ENCODE measurements at regions not wholly inside any gene's neighbourhood (a gene's known extent, or its start where the extent isn't known, plus 50 kb on each side); places are given as distances from the start of the nearest gene placed in this dataset.

GRCh38 chr3:151609491-151609890, 124.2 kb upstream of the AADACL2 start:
- TF ChIP-seq CTCF (IDR thresholded peaks at IDR 0.05; ENCODE audit: borderline replicate concordance, extremely low read depth, insufficient read depth) = no peak
- no peak overlapping the region for H3K9ac ChIP-seq (ENCODE audit: low read length in 3 of 3)
- no peaks in the 10 kb centered on the region for H3K4me1 ChIP-seq (ENCODE audit: control insufficient read depth in 2 of 3, insufficient read depth in 2 of 3, low read depth in 1 of 3, low read length in 3 of 3)
- H3K9me3 ChIP-seq (ENCODE audit: control insufficient read depth in 2 of 3, insufficient read depth in 1 of 3, low read length in 3 of 3) = peaks cover 0 to 4% (median 3%) of the 10 kb centered on the region in 3 donors
- H3K4me3 ChIP-seq (ENCODE audit: low read length in 3 of 3) = no peak overlapping the region
- intact Hi-C loops (cut with DNase I) = no loop called here
- DNase-seq (no peak), FAIRE-seq (no peak)
- H3K27ac ChIP-seq (ENCODE audit: low read depth in 2 of 2, low read length in 2 of 2) = no peak overlapping the region
- H3K27me3 ChIP-seq (ENCODE audit: control insufficient read depth, insufficient read depth, low read length) = no peaks in the 10 kb centered on the region
- H3K36me3 ChIP-seq (ENCODE audit: control insufficient read depth in 2 of 3, insufficient read depth in 3 of 3, low read length in 3 of 3) = no peaks in the 10 kb centered on the region

- DNase-seq (no peak), FAIRE-seq (no peak)
- Histone ChIP-seq H3K9ac (ENCODE audit: low read length in 3 of 3) (no peak overlapping the region), H3K27ac (ENCODE audit: low read depth in 2 of 2, low read length in 2 of 2) (no peak overlapping the region), H3K4me3 (ENCODE audit: low read length in 3 of 3) (no peak overlapping the region), H3K36me3 (ENCODE audit: control insufficient read depth in 2 of 3, insufficient read depth in 3 of 3, low read length in 3 of 3) (no peaks in the 10 kb centered on the region), H3K27me3 (ENCODE audit: control insufficient read depth, insufficient read depth, low read length) (no peaks in the 10 kb centered on the region), H3K9me3 (ENCODE audit: control insufficient read depth in 2 of 3, insufficient read depth in 1 of 3, low read length in 3 of 3) (no peaks in the 10 kb centered on the region), H3K4me1 (ENCODE audit: control insufficient read depth in 2 of 3, insufficient read depth in 2 of 3, low read depth in 1 of 3, low read length in 3 of 3) (no peaks in the 10 kb centered on the region)
- TF ChIP-seq CTCF (IDR thresholded peaks at IDR 0.05; ENCODE audit: borderline replicate concordance, extremely low read depth, insufficient read depth) = no peak
- intact Hi-C loops (cut with DNase I) = no loop called here
These were observed 128.8 kb upstream of the AADACL2 start for GRCh38 chr3:151604891-151605290.

GRCh38 chr3:151600783-151601182, 132.9 kb upstream of the AADACL2 start:
- intact Hi-C loops (cut with DNase I) = no loop called here
- Histone ChIP-seq H3K9ac (ENCODE audit: low read length in 3 of 3) (no peak overlapping the region), H3K27ac (ENCODE audit: low read depth in 2 of 2, low read length in 2 of 2) (no peak overlapping the region), H3K4me3 (ENCODE audit: low read length in 3 of 3) (no peak overlapping the region), H3K9me3 (ENCODE audit: control insufficient read depth in 2 of 3, insufficient read depth in 1 of 3, low read length in 3 of 3) (no peaks in the 10 kb centered on the region), H3K36me3 (ENCODE audit: control insufficient read depth in 2 of 3, insufficient read depth in 3 of 3, low read length in 3 of 3) (no peaks in the 10 kb centered on the region), H3K27me3 (ENCODE audit: control insufficient read depth, insufficient read depth, low read length) (no peaks in the 10 kb centered on the region), H3K4me1 (ENCODE audit: control insufficient read depth in 2 of 3, insufficient read depth in 2 of 3, low read depth in 1 of 3, low read length in 3 of 3) (no peaks in the 10 kb centered on the region)
- DNase-seq (no peak), FAIRE-seq (no peak)
- no peak for TF ChIP-seq CTCF (IDR thresholded peaks at IDR 0.05; ENCODE audit: borderline replicate concordance, extremely low read depth, insufficient read depth)

- Histone ChIP-seq H3K36me3 (ENCODE audit: control insufficient read depth in 2 of 3, insufficient read depth in 3 of 3, low read length in 3 of 3) (no peaks in the 10 kb centered on the region), H3K27me3 (ENCODE audit: control insufficient read depth, insufficient read depth, low read length) (no peaks in the 10 kb centered on the region), H3K4me3 (ENCODE audit: low read length in 3 of 3) (no peak overlapping the region), H3K9ac (ENCODE audit: low read length in 3 of 3) (no peak overlapping the region), H3K9me3 (ENCODE audit: control insufficient read depth in 2 of 3, insufficient read depth in 1 of 3, low read length in 3 of 3) (no peaks in the 10 kb centered on the region), H3K27ac (ENCODE audit: low read depth in 2 of 2, low read length in 2 of 2) (no peak overlapping the region), H3K4me1 (ENCODE audit: control insufficient read depth in 2 of 3, insufficient read depth in 2 of 3, low read depth in 1 of 3, low read length in 3 of 3) (no peaks in the 10 kb centered on the region)
- no peak for TF ChIP-seq CTCF (IDR thresholded peaks at IDR 0.05; ENCODE audit: borderline replicate concordance, extremely low read depth, insufficient read depth)
- intact Hi-C loops (cut with DNase I) = no loop called here
- FAIRE-seq (no peak), DNase-seq (no peak)
These were observed 134.5 kb upstream of the AADACL2 start for GRCh38 chr3:151599103-151599672.

Data from kidney (tissue), 13 donors.